ENCODE measurements at regions not wholly inside any gene's neighbourhood (a gene's known extent, or its start where the extent isn't known, plus 50 kb on each side); places are given as distances from the start of the nearest gene placed in this dataset.

DNA sequence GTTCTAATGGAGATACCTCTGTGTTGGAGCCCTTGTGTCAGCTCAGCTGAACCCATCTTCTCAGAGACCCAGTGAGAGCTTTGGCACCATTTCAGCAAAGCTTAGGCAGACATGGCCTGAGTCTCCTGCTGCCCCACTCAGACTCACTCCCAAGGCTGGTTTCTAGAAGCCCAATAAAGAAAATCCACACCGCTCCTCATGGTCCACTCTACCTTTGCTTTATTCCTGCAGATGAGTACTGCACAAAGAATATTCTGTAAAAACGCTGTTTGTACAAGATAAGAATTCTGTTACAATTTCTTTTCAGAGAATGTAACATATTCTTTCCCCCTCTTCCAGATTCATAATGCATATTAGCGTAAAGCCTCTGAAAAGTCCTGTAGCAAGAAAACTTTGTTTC is 129.3 kb downstream of the C5orf15 start:
- Histone ChIP-seq H4K20me1 (ENCODE audit: control insufficient read depth, extremely low read depth, insufficient read depth, low read length) (no peaks in the 10 kb centered on the region), H3K9me3 (ENCODE audit: control insufficient read depth, insufficient read depth, low read depth, low read length) (no peaks in the 10 kb centered on the region), H3K4me1 (ENCODE audit: control insufficient read depth, extremely low read depth, insufficient read depth, low read length) (no peaks in the 10 kb centered on the region), H3K36me3 (ENCODE audit: control insufficient read depth, insufficient read depth, low read length) (no peaks in the 10 kb centered on the region), H3K4me2 (ENCODE audit: extremely low read depth, insufficient read depth, low read length) (no peak overlapping the region), H2AFZ (ENCODE audit: low read length) (no peak overlapping the region), H3K27ac (ENCODE audit: insufficient read depth, low read length) (no peak overlapping the region), H3K9ac (ENCODE audit: insufficient read depth, low read length) (no peak overlapping the region), H3K79me2 (ENCODE audit: control insufficient read depth, insufficient read depth, low read length) (no peaks in the 10 kb centered on the region), H3K4me3 (replicated peaks in 1 of 4; ENCODE audit: control extremely low read depth in 1 of 4, insufficient read depth in 1 of 4, low read depth in 3 of 4, low read length in 4 of 4) (no peak overlapping the region), H3K27me3 (ENCODE audit: control insufficient read depth, insufficient read depth, low read length) (no peaks in the 10 kb centered on the region)
- TF ChIP-seq EZH2 (IDR thresholded peaks at IDR 0.05; ENCODE audit: low read length, missing control alignments): no peak
- no peak for TF ChIP-seq CTCF (conservative IDR thresholded peaks at IDR 0.05 in 1 of 2, IDR thresholded peaks at IDR 0.05 in 1 of 2; ENCODE audit: low read depth in 1 of 2, low read length in 2 of 2)
- no peak for DNase-seq (ENCODE audit: low read depth in 2 of 2)

DNA sequence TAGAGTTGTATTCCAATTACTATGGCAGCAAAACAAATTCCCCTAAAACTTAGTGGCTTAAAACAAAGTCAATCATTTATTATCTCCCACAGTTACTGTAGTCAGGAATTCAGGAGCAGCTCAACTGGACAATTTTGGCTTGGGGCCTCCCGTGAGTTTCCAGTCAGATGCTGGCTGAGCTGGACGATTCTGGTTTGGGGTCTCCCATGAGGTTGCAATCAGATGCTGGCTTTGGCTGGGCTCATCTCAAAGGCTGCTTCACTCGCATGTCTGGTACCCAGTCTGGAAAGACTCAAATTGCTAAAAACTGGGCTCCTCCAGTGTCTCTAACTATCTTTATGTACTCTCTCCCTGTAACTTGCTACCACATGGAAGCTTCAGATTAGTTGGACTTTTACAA is 130.1 kb downstream of the C5orf15 start:
- Histone ChIP-seq H3K4me2 (ENCODE audit: extremely low read depth, insufficient read depth, low read length) (no peak overlapping the region), H3K27ac (ENCODE audit: insufficient read depth, low read length) (no peak overlapping the region), H3K4me1 (ENCODE audit: control insufficient read depth, extremely low read depth, insufficient read depth, low read length) (no peaks in the 10 kb centered on the region), H3K79me2 (ENCODE audit: control insufficient read depth, insufficient read depth, low read length) (no peaks in the 10 kb centered on the region), H3K9me3 (ENCODE audit: control insufficient read depth, insufficient read depth, low read depth, low read length) (no peaks in the 10 kb centered on the region), H3K9ac (ENCODE audit: insufficient read depth, low read length) (no peak overlapping the region), H4K20me1 (ENCODE audit: control insufficient read depth, extremely low read depth, insufficient read depth, low read length) (no peaks in the 10 kb centered on the region), H3K27me3 (ENCODE audit: control insufficient read depth, insufficient read depth, low read length) (no peaks in the 10 kb centered on the region), H3K4me3 (replicated peaks in 1 of 4; ENCODE audit: control extremely low read depth in 1 of 4, insufficient read depth in 1 of 4, low read depth in 3 of 4, low read length in 4 of 4) (no peak overlapping the region), H3K36me3 (ENCODE audit: control insufficient read depth, insufficient read depth, low read length) (no peaks in the 10 kb centered on the region), H2AFZ (ENCODE audit: low read length) (no peak overlapping the region)
- no peak for DNase-seq (ENCODE audit: low read depth in 2 of 2)
- TF ChIP-seq EZH2 (IDR thresholded peaks at IDR 0.05; ENCODE audit: low read length, missing control alignments): no peak
- no peak for TF ChIP-seq CTCF (conservative IDR thresholded peaks at IDR 0.05 in 1 of 2, IDR thresholded peaks at IDR 0.05 in 1 of 2; ENCODE audit: low read depth in 1 of 2, low read length in 2 of 2)

DNA sequence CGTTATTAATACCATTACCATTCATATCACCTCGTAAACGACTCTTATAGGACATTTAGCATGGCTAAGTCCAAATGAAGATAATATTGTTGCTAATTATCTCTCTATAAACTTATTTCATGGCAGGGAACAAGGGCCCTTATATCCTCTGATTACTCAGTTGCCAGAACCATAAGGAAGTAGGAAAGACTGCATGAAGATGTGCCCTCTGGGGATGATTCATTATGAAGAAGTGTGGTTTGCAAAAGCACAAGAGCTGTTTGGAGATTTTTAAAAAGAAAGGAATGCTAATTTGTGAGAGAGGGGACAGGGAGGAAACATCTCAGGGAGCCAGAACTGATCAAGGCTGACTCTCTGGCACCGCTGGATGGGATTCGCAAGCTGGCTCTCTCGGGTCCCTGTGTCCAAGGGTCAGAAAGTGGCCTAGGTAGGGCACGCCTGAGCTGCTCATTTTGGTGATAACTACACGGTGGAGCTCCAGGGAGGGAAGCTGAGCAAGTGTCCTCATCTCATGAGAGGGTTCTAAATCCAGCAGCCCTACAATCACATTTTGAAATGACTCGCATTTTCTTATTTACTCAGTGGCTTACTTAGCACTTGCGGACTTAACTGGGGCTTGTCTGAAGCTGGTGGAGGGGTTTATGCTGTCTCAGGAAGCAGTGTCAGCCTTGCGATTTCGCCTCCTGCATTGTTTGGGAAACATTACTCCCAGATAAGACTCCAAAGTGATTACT is 136.8 kb downstream of the C5orf15 start:
- Histone ChIP-seq H3K4me2 (ENCODE audit: extremely low read depth, insufficient read depth, low read length) (no peak overlapping the region), H3K9me3 (ENCODE audit: control insufficient read depth, insufficient read depth, low read depth, low read length) (no peaks in the 10 kb centered on the region), H3K27me3 (ENCODE audit: control insufficient read depth, insufficient read depth, low read length) (no peaks in the 10 kb centered on the region), H3K36me3 (ENCODE audit: control insufficient read depth, insufficient read depth, low read length) (no peaks in the 10 kb centered on the region), H3K4me1 (ENCODE audit: control insufficient read depth, extremely low read depth, insufficient read depth, low read length) (no peaks in the 10 kb centered on the region), H2AFZ (ENCODE audit: low read length) (no peak overlapping the region), H3K4me3 (replicated peaks in 1 of 4; ENCODE audit: control extremely low read depth in 1 of 4, insufficient read depth in 1 of 4, low read depth in 3 of 4, low read length in 4 of 4) (no peak overlapping the region), H3K79me2 (ENCODE audit: control insufficient read depth, insufficient read depth, low read length) (no peaks in the 10 kb centered on the region), H4K20me1 (ENCODE audit: control insufficient read depth, extremely low read depth, insufficient read depth, low read length) (no peaks in the 10 kb centered on the region), H3K27ac (ENCODE audit: insufficient read depth, low read length) (no peak overlapping the region), H3K9ac (ENCODE audit: insufficient read depth, low read length) (no peak overlapping the region)
- DNase-seq (ENCODE audit: low read depth in 2 of 2): peak in 1 of 2 donors; percentile 53
- no peak for TF ChIP-seq CTCF (conservative IDR thresholded peaks at IDR 0.05 in 1 of 2, IDR thresholded peaks at IDR 0.05 in 1 of 2; ENCODE audit: low read depth in 1 of 2, low read length in 2 of 2)
- TF ChIP-seq EZH2 (IDR thresholded peaks at IDR 0.05; ENCODE audit: low read length, missing control alignments): no peak

Data from fibroblast of lung (primary cell).